ENCODE measurements at regions not wholly inside any gene's neighbourhood (a gene's known extent, or its start where the extent isn't known, plus 50 kb on each side); places are given as distances from the start of the nearest gene placed in this dataset.

DNA sequence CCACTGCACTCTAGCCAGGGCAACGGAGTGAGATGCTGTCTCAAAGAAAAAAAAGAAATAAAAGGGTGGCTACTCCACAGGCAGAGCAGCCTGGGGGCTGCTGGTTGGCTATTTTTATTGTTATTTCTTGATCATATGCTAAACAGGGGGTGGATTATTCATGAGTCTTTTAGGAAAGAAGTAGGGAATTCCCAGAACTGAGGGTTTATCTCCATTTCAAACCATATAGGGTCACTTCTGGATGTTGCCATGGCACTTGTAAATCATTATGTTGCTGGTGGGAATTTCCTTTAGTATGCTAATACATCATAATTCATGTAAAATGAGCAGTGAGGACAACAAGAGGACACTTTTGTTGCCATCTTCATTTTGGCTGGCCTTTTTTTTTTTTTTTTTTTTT is 52.1 kb upstream of the GHITM start:
- FAIRE-seq (no peak), DNase-seq (no peak)
- Histone ChIP-seq H3K4me3 (ENCODE audit: low read length in 3 of 3) (no peak overlapping the region), H3K9me3 (ENCODE audit: control insufficient read depth in 2 of 3, insufficient read depth in 1 of 3, low read length in 3 of 3) (peaks cover 0 to 4% (median 0%) of the 10 kb centered on the region in 3 donors), H3K36me3 (ENCODE audit: control insufficient read depth in 2 of 3, insufficient read depth in 3 of 3, low read length in 3 of 3) (no peaks in the 10 kb centered on the region), H3K4me1 (ENCODE audit: control insufficient read depth in 2 of 3, insufficient read depth in 2 of 3, low read depth in 1 of 3, low read length in 3 of 3) (no peaks in the 10 kb centered on the region), H3K27ac (ENCODE audit: low read depth in 2 of 2, low read length in 2 of 2) (no peak overlapping the region), H3K27me3 (ENCODE audit: control insufficient read depth, insufficient read depth, low read length) (no peaks in the 10 kb centered on the region), H3K9ac (ENCODE audit: low read length in 3 of 3) (no peak overlapping the region)
- intact Hi-C loops (cut with DNase I): no loop called here
- TF ChIP-seq CTCF (IDR thresholded peaks at IDR 0.05; ENCODE audit: borderline replicate concordance, extremely low read depth, insufficient read depth): no peak

- FAIRE-seq: no peak
- TF ChIP-seq CTCF (IDR thresholded peaks at IDR 0.05; ENCODE audit: borderline replicate concordance, extremely low read depth, insufficient read depth): no peak
- H3K4me1 ChIP-seq (ENCODE audit: control insufficient read depth in 2 of 3, insufficient read depth in 2 of 3, low read depth in 1 of 3, low read length in 3 of 3): no peaks in the 10 kb centered on the region
Measured at GRCh38 chr10:84088626-84089025, 50.7 kb upstream of the GHITM start.

DNA sequence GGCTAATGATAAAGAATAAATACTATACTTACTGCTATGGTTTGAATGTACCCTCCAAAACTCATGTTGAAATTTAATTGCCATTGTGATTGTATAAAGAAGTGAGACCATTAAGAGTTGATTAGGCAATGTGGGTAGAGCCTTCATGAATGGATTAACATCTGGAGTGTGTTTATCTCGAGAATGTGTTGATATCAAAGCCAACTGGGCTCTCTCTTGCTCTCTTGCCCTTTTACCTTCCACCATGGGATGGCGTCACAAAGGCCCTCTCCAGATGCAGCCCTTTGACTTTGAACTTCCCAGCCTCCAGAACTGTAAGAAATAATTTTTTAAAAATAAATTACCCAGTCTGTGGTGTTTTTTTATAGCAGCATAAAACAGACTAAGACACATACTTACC is 50.1 kb upstream of the GHITM start:
- Histone ChIP-seq H3K4me3 (ENCODE audit: low read length in 3 of 3) (no peak overlapping the region), H3K9ac (ENCODE audit: low read length in 3 of 3) (no peak overlapping the region), H3K27me3 (ENCODE audit: control insufficient read depth, insufficient read depth, low read length) (no peaks in the 10 kb centered on the region), H3K9me3 (ENCODE audit: control insufficient read depth in 2 of 3, insufficient read depth in 1 of 3, low read length in 3 of 3) (peaks cover 0 to 4% (median 0%) of the 10 kb centered on the region in 3 donors), H3K27ac (ENCODE audit: low read depth in 2 of 2, low read length in 2 of 2) (no peak overlapping the region), H3K4me1 (ENCODE audit: control insufficient read depth in 2 of 3, insufficient read depth in 2 of 3, low read depth in 1 of 3, low read length in 3 of 3) (no peaks in the 10 kb centered on the region), H3K36me3 (ENCODE audit: control insufficient read depth in 2 of 3, insufficient read depth in 3 of 3, low read length in 3 of 3) (no peaks in the 10 kb centered on the region)
- no peak for TF ChIP-seq CTCF (IDR thresholded peaks at IDR 0.05; ENCODE audit: borderline replicate concordance, extremely low read depth, insufficient read depth)
- DNase-seq (no peak), FAIRE-seq (no peak)
- intact Hi-C loops (cut with DNase I): no loop called here

More at GRCh38 chr10:84088626-84089025, 50.7 kb upstream of the GHITM start:
- Histone ChIP-seq H3K4me3 (ENCODE audit: low read length in 3 of 3) (no peak overlapping the region), H3K27ac (ENCODE audit: low read depth in 2 of 2, low read length in 2 of 2) (no peak overlapping the region), H3K36me3 (ENCODE audit: control insufficient read depth in 2 of 3, insufficient read depth in 3 of 3, low read length in 3 of 3) (no peaks in the 10 kb centered on the region), H3K9me3 (ENCODE audit: control insufficient read depth in 2 of 3, insufficient read depth in 1 of 3, low read length in 3 of 3) (peaks cover 0 to 4% (median 0%) of the 10 kb centered on the region in 3 donors), H3K27me3 (ENCODE audit: control insufficient read depth, insufficient read depth, low read length) (no peaks in the 10 kb centered on the region), H3K9ac (ENCODE audit: low read length in 3 of 3) (no peak overlapping the region)
- DNase-seq: no peak
- intact Hi-C loops (cut with DNase I): no loop called here
